Vagina (tissue), 2 donors: ENCODE measurements at regions not wholly inside any gene's neighbourhood (a gene's known extent, or its start where the extent isn't known, plus 50 kb on each side); places are given as distances from the start of the nearest gene placed in this dataset.

Experiments
- CTCF ChIP-seq, 3 experiments: fragments of 450-650 bp in 2 of 3; fragments of 200-600 bp in 1 of 3; sonication (generic) in 1 of 3; IDR thresholded peaks; one replicate each; pipeline ENCODE4 v1.5.1; 2017 to 2019; ENCODE audit warnings: antibody characterized with exemption in 3 of 3, mild to moderate bottlenecking in 2 of 3, moderate library complexity in 2 of 3
- POLR2A ChIP-seq, 2 donors: fragments of 450-650 bp; IDR thresholded peaks; one replicate each; pipeline ENCODE4 v1.6.1; 2017; ENCODE audit warnings: antibody characterized with exemption in 2 of 2, mild to moderate bottlenecking in 2 of 2, moderate library complexity in 2 of 2
- POLR2AphosphoS5 ChIP-seq, 2 donors: sonication (generic); formaldehyde crosslinking; IDR thresholded peaks; one replicate each; pipeline ENCODE4 v1.9.0; 2017; ENCODE audit warnings: antibody characterized with exemption in 2 of 2, mild to moderate bottlenecking in 2 of 2, low read depth in 1 of 2; ENCODE audit not compliant: insufficient read depth in 1 of 2

- no peak for TF ChIP-seq CTCF (IDR thresholded peaks at IDR 0.05)
- TF ChIP-seq POLR2AphosphoS5 (IDR thresholded peaks at IDR 0.05; ENCODE audit: insufficient read depth in 1 of 2, low read depth in 1 of 2), result no peak
- TF ChIP-seq POLR2A (IDR thresholded peaks at IDR 0.05), result no peak
Measured at GRCh38 chr13:63696055-63696454, 2280.4 kb upstream of the PCDH20 start.
